CD14-positive monocyte (primary cell): ENCODE measurements at regions not wholly inside any gene's neighbourhood (a gene's known extent, or its start where the extent isn't known, plus 50 kb on each side); places are given as distances from the start of the nearest gene placed in this dataset.

Experiments used
- DNase-seq, 3 donors: peaks; one replicate each; pipeline ENCODE4 v3.0.0-alpha.2; 2011 to 2022
- H2AFZ ChIP-seq: 2 replicates; pipeline ENCODE4 v1.6.0; 2012; ENCODE audit warnings: mild to moderate bottlenecking, low read depth, low read length, inconsistent platforms; ENCODE audit not compliant: insufficient read depth, poor library complexity, severe bottlenecking
- H3K27ac ChIP-seq, 2 donors: 1 replicate in 1 of 2; 2 replicates in 1 of 2; pipeline ENCODE4 v1.5.1; 2012 to 2013; ENCODE audit warnings: low read length in 2 of 2, control low read depth in 1 of 2, inconsistent platforms in 1 of 2, low read depth in 1 of 2, mild to moderate bottlenecking in 1 of 2
- H3K27me3 ChIP-seq, 2 donors: one replicate each; pipeline versions ENCODE4 v1.6.0 to v1.6.1; 2011 to 2013; ENCODE audit warnings: low read length in 2 of 2; ENCODE audit not compliant: control insufficient read depth in 2 of 2, insufficient read depth in 2 of 2
- H3K36me3 ChIP-seq, 2 donors: replicated peaks in 1 of 2; 1 replicate in 1 of 2; 2 replicates in 1 of 2; pipeline versions ENCODE4 v1.5.1 to v1.6.1; 2012 to 2013; ENCODE audit warnings: low read length in 2 of 2, control low read depth in 1 of 2, inconsistent platforms in 1 of 2, mild to moderate bottlenecking in 1 of 2; ENCODE audit not compliant: insufficient read depth in 2 of 2, control insufficient read depth in 1 of 2
- H3K4me1 ChIP-seq, 2 donors: 1 replicate in 1 of 2; 2 replicates in 1 of 2; pipeline versions ENCODE4 v1.5.1 to v1.6.1; 2012 to 2013; ENCODE audit warnings: low read length in 2 of 2, control low read depth in 1 of 2, inconsistent platforms in 1 of 2, mild to moderate bottlenecking in 1 of 2, moderate library complexity in 1 of 2; ENCODE audit not compliant: insufficient read depth in 2 of 2, control insufficient read depth in 1 of 2
- H3K4me2 ChIP-seq: replicated peaks from 2 replicates; pipeline ENCODE3; 2012; ENCODE audit warnings: low read length, moderate library complexity, mild to moderate bottlenecking; ENCODE audit not compliant: poor library complexity, severe bottlenecking; ENCODE audit errors: extremely low read depth
- H3K4me3 ChIP-seq, 3 experiments: fragments of 200-600 bp in 1 of 3; sonication (generic) in 1 of 3; replicated peaks in 1 of 3; 1 replicate in 2 of 3; 2 replicates in 1 of 3; pipeline ENCODE4 v1.5.1; 2011 to 2013; ENCODE audit warnings: low read length in 3 of 3, mild to moderate bottlenecking in 3 of 3, control low read depth in 2 of 3, low read depth in 2 of 3, inconsistent platforms in 1 of 3, moderate library complexity in 1 of 3
- H3K79me2 ChIP-seq: 2 replicates; pipeline ENCODE4 v1.6.0; 2012; ENCODE audit warnings: mild to moderate bottlenecking, control low read depth, inconsistent platforms, low read length, moderate library complexity; ENCODE audit not compliant: insufficient read depth
- H3K9ac ChIP-seq: 2 replicates; pipeline ENCODE4 v1.6.0; 2017; ENCODE audit warnings: low read length, mild to moderate bottlenecking; ENCODE audit not compliant: insufficient read depth, poor library complexity, severe bottlenecking
- H3K9me3 ChIP-seq, 2 donors: replicated peaks in 1 of 2; 1 replicate in 1 of 2; 2 replicates in 1 of 2; pipeline versions ENCODE4 v1.5.1 to v1.6.1; 2012 to 2013; ENCODE audit warnings: low read length in 2 of 2, control low read depth in 1 of 2; ENCODE audit not compliant: control insufficient read depth in 1 of 2, insufficient read depth in 1 of 2
- H4K20me1 ChIP-seq: 2 replicates; pipeline ENCODE4 v1.6.0; 2012; ENCODE audit warnings: mild to moderate bottlenecking, low read length, control low read depth, moderate library complexity; ENCODE audit not compliant: insufficient read depth
- H3K27ac Mint-ChIP-seq, 7 donors: one replicate each; pipeline ENCODE4 v1.8.0; 2020; ENCODE audit warnings: mild to moderate bottlenecking in 7 of 7, mixed read lengths in 7 of 7, moderate library complexity in 6 of 7, inconsistent platforms in 2 of 7
- H3K27me3 Mint-ChIP-seq, 3 donors: one replicate each; pipeline ENCODE4 v1.8.0; 2021 to 2022; ENCODE audit warnings: low read depth in 3 of 3, mild to moderate bottlenecking in 3 of 3, mixed read lengths in 3 of 3, moderate library complexity in 3 of 3, inconsistent platforms in 1 of 3
- H3K36me3 Mint-ChIP-seq, 2 donors: one replicate each; pipeline ENCODE4 v1.8.0; 2020; ENCODE audit warnings: mixed read lengths in 2 of 2, inconsistent platforms in 1 of 2, mild to moderate bottlenecking in 1 of 2
- H3K4me1 Mint-ChIP-seq: one replicate; pipeline ENCODE4 v1.8.0; 2020; ENCODE audit warnings: mild to moderate bottlenecking, mixed read lengths
- H3K4me3 Mint-ChIP-seq, 2 donors: one replicate each; pipeline ENCODE4 v1.8.0; 2020; ENCODE audit warnings: mild to moderate bottlenecking in 2 of 2, mixed read lengths in 2 of 2, moderate library complexity in 1 of 2
- H3K9me3 Mint-ChIP-seq, 7 donors: one replicate each; pipeline ENCODE4 v1.8.0; 2020 to 2022; ENCODE audit warnings: mixed read lengths in 7 of 7, mild to moderate bottlenecking in 6 of 7, moderate library complexity in 6 of 7, inconsistent platforms in 2 of 7
- WGBS: methylation state at CpG from one replicate; pipeline ENCODE4 v1.1.5; 2013; ENCODE audit warnings: missing lambda C conversion rate; ENCODE audit not compliant: insufficient coverage; 5-methylcytosine and 5-hydroxymethylcytosine counted together
- intact Hi-C, 2 donors: fragments of 100-400 bp; cut with micrococcal nuclease; formaldehyde crosslinking; loops; one replicate each; pipeline versions ENCODE4 v1.15.0 to v1.15.1; 2023
- TF ChIP-seq, protein P1 (sequence below): fragments of 200-600 bp; IDR thresholded peaks from one replicate; pipeline ENCODE4 v1.8.0; 2022; ENCODE audit warnings: antibody characterized with exemption, mild to moderate bottlenecking

DNA sequence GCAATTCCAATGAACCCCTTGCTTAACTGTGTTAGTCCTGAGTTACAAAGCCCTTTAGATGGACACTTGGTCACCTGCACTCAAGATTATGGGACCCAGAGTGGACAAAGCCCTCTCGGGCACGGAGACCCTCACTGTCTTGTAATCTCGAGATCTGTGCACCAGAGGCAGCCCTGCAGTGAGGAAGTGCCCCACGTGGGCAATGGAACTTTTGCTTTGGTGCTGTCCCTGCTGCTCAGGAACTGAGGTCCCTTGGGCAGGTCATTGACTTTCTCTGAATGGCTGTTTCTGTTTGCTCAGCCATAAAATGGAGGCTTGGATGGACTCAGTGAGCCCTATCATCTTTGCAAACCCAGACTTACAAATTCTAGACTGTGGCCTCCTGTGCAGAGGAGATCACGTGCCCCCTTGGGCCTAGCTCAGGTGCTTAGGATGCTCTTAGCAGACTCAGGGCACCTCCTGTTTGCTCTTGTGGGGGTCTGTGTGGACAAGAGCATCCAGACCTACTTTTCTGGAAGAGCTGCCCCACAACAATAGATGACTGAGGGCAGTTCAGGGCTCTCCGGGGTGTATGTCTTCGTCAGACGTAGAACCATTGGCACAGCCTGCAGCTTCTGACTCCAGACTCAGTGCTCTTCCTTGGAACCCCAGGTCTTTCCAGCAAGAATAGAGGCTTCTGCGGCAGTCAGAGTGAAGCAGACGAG, 94.5 kb upstream of the HS6ST1 start:
- peaks cover 0 to 3% (median 0%) of the 10 kb centered on the region in 7 donors for H3K9me3 Mint-ChIP-seq
- intact Hi-C loops = no loop called here
- Histone ChIP-seq H3K27me3 (no peaks in the 10 kb centered on the region), H3K79me2 (no peaks in the 10 kb centered on the region), H4K20me1 (no peaks in the 10 kb centered on the region), H3K36me3 (no peaks in the 10 kb centered on the region), H3K27ac (no peak overlapping the region), H3K9ac (no peak overlapping the region), H3K9me3 (no peaks in the 10 kb centered on the region), H2AFZ (peak overlapping the region; percentile 3), H3K4me2 (no peak overlapping the region), H3K4me3 (no peak overlapping the region), H3K4me1 (no peaks in the 10 kb centered on the region)
- DNase-seq = no peak
- H3K4me3 Mint-ChIP-seq = no peak overlapping the region
- H3K27ac Mint-ChIP-seq = no peak overlapping the region
- TF ChIP-seq, protein P1, sequence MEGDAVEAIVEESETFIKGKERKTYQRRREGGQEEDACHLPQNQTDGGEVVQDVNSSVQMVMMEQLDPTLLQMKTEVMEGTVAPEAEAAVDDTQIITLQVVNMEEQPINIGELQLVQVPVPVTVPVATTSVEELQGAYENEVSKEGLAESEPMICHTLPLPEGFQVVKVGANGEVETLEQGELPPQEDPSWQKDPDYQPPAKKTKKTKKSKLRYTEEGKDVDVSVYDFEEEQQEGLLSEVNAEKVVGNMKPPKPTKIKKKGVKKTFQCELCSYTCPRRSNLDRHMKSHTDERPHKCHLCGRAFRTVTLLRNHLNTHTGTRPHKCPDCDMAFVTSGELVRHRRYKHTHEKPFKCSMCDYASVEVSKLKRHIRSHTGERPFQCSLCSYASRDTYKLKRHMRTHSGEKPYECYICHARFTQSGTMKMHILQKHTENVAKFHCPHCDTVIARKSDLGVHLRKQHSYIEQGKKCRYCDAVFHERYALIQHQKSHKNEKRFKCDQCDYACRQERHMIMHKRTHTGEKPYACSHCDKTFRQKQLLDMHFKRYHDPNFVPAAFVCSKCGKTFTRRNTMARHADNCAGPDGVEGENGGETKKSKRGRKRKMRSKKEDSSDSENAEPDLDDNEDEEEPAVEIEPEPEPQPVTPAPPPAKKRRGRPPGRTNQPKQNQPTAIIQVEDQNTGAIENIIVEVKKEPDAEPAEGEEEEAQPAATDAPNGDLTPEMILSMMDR = no peak
- 84% methylated on average over 8 of the region's 10 CpGs for WGBS
- H3K36me3 Mint-ChIP-seq = no peaks in the 10 kb centered on the region
- peaks cover 0 to 7% (median 5%) of the 10 kb centered on the region in 3 donors for H3K27me3 Mint-ChIP-seq
- no peaks in the 10 kb centered on the region for H3K4me1 Mint-ChIP-seq

DNA sequence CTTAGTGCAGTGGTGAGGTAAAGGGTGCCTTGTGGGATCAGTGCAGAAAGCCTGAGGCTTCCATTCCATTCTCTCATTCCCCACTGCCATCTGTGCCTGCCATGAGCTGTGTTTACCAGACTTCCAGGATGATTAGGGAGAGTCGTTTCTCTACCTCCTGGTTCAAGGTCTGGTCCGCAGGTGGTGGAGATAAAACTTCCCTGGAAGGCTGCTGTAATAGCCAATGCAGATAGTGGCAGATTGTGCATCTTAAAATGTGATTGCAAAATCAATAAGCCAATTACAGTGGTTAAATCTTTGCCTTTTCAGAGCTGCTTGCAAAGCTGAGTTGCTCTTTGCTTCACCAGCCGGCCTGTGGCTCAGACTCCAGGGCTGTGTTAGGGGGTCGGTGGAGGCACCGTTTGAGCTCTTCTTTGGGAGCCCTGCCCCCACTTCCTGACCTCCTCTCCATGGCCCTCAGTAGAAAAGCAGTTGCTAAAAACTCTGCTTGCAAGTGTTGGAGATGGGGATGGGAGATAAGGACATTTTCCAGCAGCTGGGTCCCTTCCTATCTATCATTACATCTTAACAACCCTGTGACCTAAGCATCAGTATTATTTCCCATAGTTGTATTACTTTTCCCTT, 95.2 kb upstream of the HS6ST1 start:
- H3K4me1 Mint-ChIP-seq = no peaks in the 10 kb centered on the region
- H3K27me3 Mint-ChIP-seq = peaks cover 0 to 5% (median 3%) of the 10 kb centered on the region in 3 donors
- no peak overlapping the region for H3K4me3 ChIP-seq
- no peaks in the 10 kb centered on the region for H4K20me1 ChIP-seq
- no peaks in the 10 kb centered on the region for H3K9me3 ChIP-seq
- H3K36me3 ChIP-seq = no peaks in the 10 kb centered on the region
- TF ChIP-seq, protein P1 = no peak
- peaks cover 0 to 3% (median 0%) of the 10 kb centered on the region in 7 donors for H3K9me3 Mint-ChIP-seq
- no peak overlapping the region for H3K9ac ChIP-seq
- no peaks in the 10 kb centered on the region for H3K4me1 ChIP-seq
- no peak overlapping the region for H3K27ac ChIP-seq
- no peaks in the 10 kb centered on the region for H3K27me3 ChIP-seq
- H2AFZ ChIP-seq = no peak overlapping the region
- no CpG with 5 or more reads among the region's 5 CpGs for WGBS
- intact Hi-C loops = no loop called here
- H3K79me2 ChIP-seq = no peaks in the 10 kb centered on the region
- H3K36me3 Mint-ChIP-seq = no peaks in the 10 kb centered on the region
- H3K4me2 ChIP-seq = no peak overlapping the region
- H3K4me3 Mint-ChIP-seq = no peak overlapping the region
- DNase-seq = no peak
- no peak overlapping the region for H3K27ac Mint-ChIP-seq
